ENCODE measurements at regions not wholly inside any gene's neighbourhood (a gene's known extent, or its start where the extent isn't known, plus 50 kb on each side); places are given as distances from the start of the nearest gene placed in this dataset.

- no peak overlapping the region for H3K27ac Mint-ChIP-seq (ENCODE audit: unreplicated experiment)
- H3K9me3 Mint-ChIP-seq (ENCODE audit: unreplicated experiment), result no peaks in the 10 kb centered on the region
- no peaks in the 10 kb centered on the region for H3K36me3 Mint-ChIP-seq (ENCODE audit: low read depth, unreplicated experiment)
- H3K27me3 Mint-ChIP-seq (ENCODE audit: unreplicated experiment), result peaks cover 3% of the 10 kb centered on the region
- H3K4me1 Mint-ChIP-seq (ENCODE audit: unreplicated experiment), result peaks cover 6% of the 10 kb centered on the region
- DNase-seq (ENCODE audit: low spot score), result no peak
- TF ChIP-seq CTCF (IDR thresholded peaks at IDR 0.05; ENCODE audit: unreplicated experiment), result no peak
- H3K4me3 Mint-ChIP-seq (ENCODE audit: unreplicated experiment), result no peak overlapping the region
These were observed 196.2 kb upstream of the NUDT4 start for GRCh38 chr12:93181409-93181965.

DNA sequence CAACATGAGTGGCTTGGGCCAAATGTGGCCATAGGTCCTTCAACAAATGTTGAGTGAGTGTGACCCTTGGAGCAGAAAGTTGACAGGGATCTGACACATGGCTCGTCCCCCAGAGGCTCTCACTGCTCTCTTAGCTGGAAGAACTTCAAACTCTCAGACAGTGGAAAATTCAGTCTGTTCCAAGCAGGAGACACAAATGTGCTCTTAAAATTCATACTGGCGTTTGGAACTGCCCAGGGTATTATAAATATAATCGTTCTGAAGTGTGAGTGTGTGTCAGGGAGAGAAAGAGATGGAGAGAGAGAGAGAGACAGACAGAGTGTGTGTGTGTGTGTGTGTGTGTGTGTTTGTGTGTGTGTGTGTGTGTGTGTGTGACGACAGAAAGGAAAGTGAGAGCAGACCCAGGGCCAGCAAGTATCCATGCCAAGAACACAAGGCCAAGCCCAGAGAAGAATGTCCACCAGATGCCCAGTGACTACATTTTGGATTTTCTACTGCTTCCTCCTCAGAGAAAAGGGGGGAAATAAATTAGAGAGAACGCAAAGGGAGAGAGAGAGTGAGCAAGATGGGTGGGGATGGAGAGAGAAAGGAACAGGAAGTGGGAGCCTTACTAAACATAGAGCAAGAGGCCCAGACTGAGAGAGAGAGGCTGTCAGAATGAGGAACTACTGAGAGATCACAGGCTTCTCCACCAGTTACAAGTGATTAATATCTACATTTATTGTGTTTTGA lies 193.6 kb upstream of the NUDT4 start:
- Mint-ChIP-seq H3K9me3 (ENCODE audit: unreplicated experiment) (no peaks in the 10 kb centered on the region), H3K27ac (ENCODE audit: unreplicated experiment) (no peak overlapping the region), H3K4me1 (ENCODE audit: unreplicated experiment) (no peaks in the 10 kb centered on the region), H3K4me3 (ENCODE audit: unreplicated experiment) (no peak overlapping the region), H3K36me3 (ENCODE audit: low read depth, unreplicated experiment) (no peaks in the 10 kb centered on the region), H3K27me3 (ENCODE audit: unreplicated experiment) (peaks cover 3% of the 10 kb centered on the region)
- no peak for TF ChIP-seq CTCF (IDR thresholded peaks at IDR 0.05; ENCODE audit: unreplicated experiment)
- DNase-seq (ENCODE audit: low spot score), result no peak

- TF ChIP-seq CTCF (IDR thresholded peaks at IDR 0.05; ENCODE audit: unreplicated experiment), result no peak
- no peak for DNase-seq (ENCODE audit: low spot score)
- H3K36me3 Mint-ChIP-seq (ENCODE audit: low read depth, unreplicated experiment), result no peaks in the 10 kb centered on the region
- no peak overlapping the region for H3K27ac Mint-ChIP-seq (ENCODE audit: unreplicated experiment)
- peaks cover 3% of the 10 kb centered on the region for H3K27me3 Mint-ChIP-seq (ENCODE audit: unreplicated experiment)
- no peak overlapping the region for H3K4me3 Mint-ChIP-seq (ENCODE audit: unreplicated experiment)
- no peaks in the 10 kb centered on the region for H3K4me1 Mint-ChIP-seq (ENCODE audit: unreplicated experiment)
- no peaks in the 10 kb centered on the region for H3K9me3 Mint-ChIP-seq (ENCODE audit: unreplicated experiment)
These were observed 192.9 kb upstream of the NUDT4 start for GRCh38 chr12:93184672-93185368.

GRCh38 chr12:93185369-93185741 lies 192.4 kb upstream of the NUDT4 start:
- Mint-ChIP-seq H3K36me3 (ENCODE audit: low read depth, unreplicated experiment) (no peaks in the 10 kb centered on the region), H3K27ac (ENCODE audit: unreplicated experiment) (no peak overlapping the region), H3K4me1 (ENCODE audit: unreplicated experiment) (no peaks in the 10 kb centered on the region), H3K27me3 (ENCODE audit: unreplicated experiment) (peaks cover 3% of the 10 kb centered on the region), H3K9me3 (ENCODE audit: unreplicated experiment) (no peaks in the 10 kb centered on the region), H3K4me3 (ENCODE audit: unreplicated experiment) (no peak overlapping the region)
- DNase-seq (ENCODE audit: low spot score), result no peak
- no peak for TF ChIP-seq CTCF (IDR thresholded peaks at IDR 0.05; ENCODE audit: unreplicated experiment)

DNA sequence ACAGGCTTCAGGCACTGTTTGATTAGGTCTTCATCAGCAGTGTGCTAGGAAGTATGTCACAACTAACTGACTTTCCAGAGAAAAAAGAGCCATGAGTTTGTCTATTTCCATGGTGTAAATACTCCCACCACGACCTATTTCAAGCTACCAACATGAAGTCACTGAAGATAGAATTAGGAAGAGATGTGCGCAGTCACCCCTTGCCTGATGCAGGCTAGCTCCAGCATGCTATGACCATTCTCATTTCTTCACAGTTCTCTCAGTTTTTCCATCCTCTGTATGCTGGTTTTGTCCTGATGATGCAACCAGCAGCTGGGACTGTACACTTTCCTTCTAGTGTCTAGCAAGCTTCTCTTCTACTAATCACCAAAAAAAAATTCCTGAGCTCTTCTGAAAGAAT lies 191.6 kb upstream of the NUDT4 start:
- TF ChIP-seq CTCF (IDR thresholded peaks at IDR 0.05; ENCODE audit: unreplicated experiment), result no peak
- H3K9me3 Mint-ChIP-seq (ENCODE audit: unreplicated experiment), result no peaks in the 10 kb centered on the region
- no peaks in the 10 kb centered on the region for H3K36me3 Mint-ChIP-seq (ENCODE audit: low read depth, unreplicated experiment)
- H3K27ac Mint-ChIP-seq (ENCODE audit: unreplicated experiment), result no peak overlapping the region
- DNase-seq (ENCODE audit: low spot score), result no peak
- H3K4me1 Mint-ChIP-seq (ENCODE audit: unreplicated experiment), result no peaks in the 10 kb centered on the region
- peaks cover 3% of the 10 kb centered on the region for H3K27me3 Mint-ChIP-seq (ENCODE audit: unreplicated experiment)
- H3K4me3 Mint-ChIP-seq (ENCODE audit: unreplicated experiment), result no peak overlapping the region

All from endothelial cell (in vitro differentiated cells).